ENCODE measurements at regions not wholly inside any gene's neighbourhood (a gene's known extent, or its start where the extent isn't known, plus 50 kb on each side); places are given as distances from the start of the nearest gene placed in this dataset.

DNA sequence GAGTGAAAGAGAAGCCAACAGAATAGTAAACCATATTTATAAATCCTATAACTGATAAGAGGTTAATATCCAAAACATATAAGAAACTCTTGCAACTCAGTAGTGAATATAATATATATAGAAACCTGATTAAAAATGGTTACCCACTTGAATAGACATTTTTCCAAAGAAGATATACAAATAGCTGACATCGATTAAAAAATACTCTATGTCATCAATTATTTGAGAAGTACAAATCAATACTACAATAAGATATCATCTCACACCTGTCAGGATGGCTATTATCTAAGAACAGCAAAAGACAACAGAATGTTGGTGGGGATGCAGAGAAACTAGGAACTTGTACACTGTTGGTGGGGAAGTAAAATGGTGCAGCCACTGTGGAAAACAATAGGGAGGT is 254.4 kb downstream of the PPARGC1A start (continued):
- TF ChIP-seq, protein P1, sequence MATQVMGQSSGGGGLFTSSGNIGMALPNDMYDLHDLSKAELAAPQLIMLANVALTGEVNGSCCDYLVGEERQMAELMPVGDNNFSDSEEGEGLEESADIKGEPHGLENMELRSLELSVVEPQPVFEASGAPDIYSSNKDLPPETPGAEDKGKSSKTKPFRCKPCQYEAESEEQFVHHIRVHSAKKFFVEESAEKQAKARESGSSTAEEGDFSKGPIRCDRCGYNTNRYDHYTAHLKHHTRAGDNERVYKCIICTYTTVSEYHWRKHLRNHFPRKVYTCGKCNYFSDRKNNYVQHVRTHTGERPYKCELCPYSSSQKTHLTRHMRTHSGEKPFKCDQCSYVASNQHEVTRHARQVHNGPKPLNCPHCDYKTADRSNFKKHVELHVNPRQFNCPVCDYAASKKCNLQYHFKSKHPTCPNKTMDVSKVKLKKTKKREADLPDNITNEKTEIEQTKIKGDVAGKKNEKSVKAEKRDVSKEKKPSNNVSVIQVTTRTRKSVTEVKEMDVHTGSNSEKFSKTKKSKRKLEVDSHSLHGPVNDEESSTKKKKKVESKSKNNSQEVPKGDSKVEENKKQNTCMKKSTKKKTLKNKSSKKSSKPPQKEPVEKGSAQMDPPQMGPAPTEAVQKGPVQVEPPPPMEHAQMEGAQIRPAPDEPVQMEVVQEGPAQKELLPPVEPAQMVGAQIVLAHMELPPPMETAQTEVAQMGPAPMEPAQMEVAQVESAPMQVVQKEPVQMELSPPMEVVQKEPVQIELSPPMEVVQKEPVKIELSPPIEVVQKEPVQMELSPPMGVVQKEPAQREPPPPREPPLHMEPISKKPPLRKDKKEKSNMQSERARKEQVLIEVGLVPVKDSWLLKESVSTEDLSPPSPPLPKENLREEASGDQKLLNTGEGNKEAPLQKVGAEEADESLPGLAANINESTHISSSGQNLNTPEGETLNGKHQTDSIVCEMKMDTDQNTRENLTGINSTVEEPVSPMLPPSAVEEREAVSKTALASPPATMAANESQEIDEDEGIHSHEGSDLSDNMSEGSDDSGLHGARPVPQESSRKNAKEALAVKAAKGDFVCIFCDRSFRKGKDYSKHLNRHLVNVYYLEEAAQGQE (IDR thresholded peaks at IDR 0.05): no peak
- no peak for TF ChIP-seq HNF4G (IDR thresholded peaks at IDR 0.05)

DNA sequence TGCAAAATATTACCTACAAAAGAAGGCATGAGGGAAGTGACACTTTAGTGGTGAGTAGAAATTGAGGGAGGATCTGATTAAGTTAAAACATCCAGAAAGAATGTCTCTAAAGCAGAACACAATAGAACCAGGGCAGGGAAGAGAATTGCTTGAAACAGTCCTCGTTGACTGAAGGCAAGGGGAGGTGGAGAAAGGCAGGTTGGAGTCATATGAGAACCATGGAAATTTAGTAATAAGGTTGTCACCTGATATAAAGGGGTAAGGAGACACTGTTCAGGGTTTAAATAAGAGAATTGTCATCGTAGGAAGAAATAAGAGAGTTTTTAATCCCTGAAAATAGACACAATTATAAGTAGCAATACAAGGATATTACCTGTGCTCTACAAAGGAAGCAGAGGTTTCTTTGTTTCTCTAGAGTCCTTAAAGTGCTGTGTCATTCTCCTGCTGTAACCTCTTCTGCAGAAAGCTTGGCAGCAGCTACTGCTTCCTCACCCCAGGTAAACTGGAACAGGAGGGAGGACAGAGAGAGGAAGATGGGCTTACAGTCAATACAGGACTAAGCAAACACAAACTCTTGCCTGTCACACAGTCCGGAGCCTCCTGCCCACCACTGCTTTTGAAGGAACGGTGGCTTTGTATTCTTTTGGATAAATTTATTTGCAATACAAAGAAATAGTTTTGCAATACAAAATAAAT is 258.4 kb downstream of the PPARGC1A start:
- H3K36me3 ChIP-seq (ENCODE audit: control insufficient read depth in 4 of 4, insufficient read depth in 3 of 4, low read depth in 1 of 4, low read length in 3 of 4): no peaks in the 10 kb centered on the region
- no peak overlapping the region for H3K9ac ChIP-seq (ENCODE audit: low read depth in 1 of 2, low read length in 2 of 2)
- no peak for DNase-seq (ENCODE audit: low spot score)
- TF ChIP-seq HNF4A (conservative IDR thresholded peaks at IDR 0.05) (peak in 1 of 2 donors; percentile 23), EGR1 (IDR thresholded peaks at IDR 0.05; ENCODE audit: low read depth in 2 of 2) (no peak), RXRA (IDR thresholded peaks at IDR 0.05) (peak; percentile 71 to 78)
- TF ChIP-seq, protein P2, sequence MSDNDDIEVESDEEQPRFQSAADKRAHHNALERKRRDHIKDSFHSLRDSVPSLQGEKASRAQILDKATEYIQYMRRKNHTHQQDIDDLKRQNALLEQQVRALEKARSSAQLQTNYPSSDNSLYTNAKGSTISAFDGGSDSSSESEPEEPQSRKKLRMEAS (IDR thresholded peaks at IDR 0.05): peak; percentile 15
- TF ChIP-seq, protein P1 (IDR thresholded peaks at IDR 0.05): no peak
- WGBS: 43% methylated on average over 4 of the region's 4 CpGs
- peaks cover 0 to 4% (median 0%) of the 10 kb centered on the region in 4 donors for H3K4me1 ChIP-seq (ENCODE audit: control insufficient read depth in 4 of 4, insufficient read depth in 4 of 4, low read length in 3 of 4)
- H3K27me3 ChIP-seq (ENCODE audit: control insufficient read depth in 4 of 4, insufficient read depth in 4 of 4, low read length in 3 of 4): peaks cover 0 to 4% (median 0%) of the 10 kb centered on the region in 4 donors
- no peak overlapping the region for H3K27ac ChIP-seq (ENCODE audit: low read depth in 1 of 2, low read length in 2 of 2)
- H3K9me3 ChIP-seq (ENCODE audit: control insufficient read depth in 4 of 4, low read length in 3 of 4): no peaks in the 10 kb centered on the region
- H3K4me3 ChIP-seq (ENCODE audit: low read depth in 1 of 3, low read length in 3 of 3): no peak overlapping the region

DNA sequence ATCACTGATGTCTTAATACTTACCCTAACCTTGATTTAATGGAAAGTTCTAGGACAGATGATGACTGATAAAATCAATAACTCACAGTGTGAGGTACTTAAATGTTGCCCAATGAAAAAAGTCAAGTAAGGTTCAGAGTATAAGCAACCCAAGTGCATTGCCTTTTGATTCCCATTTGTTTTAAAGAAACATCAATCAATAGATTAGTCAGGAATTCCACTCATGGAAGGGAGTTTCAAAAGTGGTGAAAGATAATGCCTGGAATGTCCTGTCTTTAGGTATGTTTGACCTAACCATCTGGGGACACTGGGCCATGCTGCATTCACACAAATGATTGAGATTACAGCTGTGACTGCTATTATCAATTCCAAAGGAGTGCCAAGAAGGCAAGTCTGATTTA is 259.7 kb downstream of the PPARGC1A start:
- H3K9ac ChIP-seq (ENCODE audit: low read depth in 1 of 2, low read length in 2 of 2): no peak overlapping the region
- no peak overlapping the region for H3K27ac ChIP-seq (ENCODE audit: low read depth in 1 of 2, low read length in 2 of 2)
- DNase-seq (ENCODE audit: low spot score): no peak
- H3K4me1 ChIP-seq (ENCODE audit: control insufficient read depth in 4 of 4, insufficient read depth in 4 of 4, low read length in 3 of 4): peaks cover 0 to 4% (median 0%) of the 10 kb centered on the region in 4 donors
- H3K9me3 ChIP-seq (ENCODE audit: control insufficient read depth in 4 of 4, low read length in 3 of 4): peaks cover 0 to under 1% (median 0%) of the 10 kb centered on the region in 4 donors
- H3K4me3 ChIP-seq (ENCODE audit: low read depth in 1 of 3, low read length in 3 of 3): no peak overlapping the region
- H3K36me3 ChIP-seq (ENCODE audit: control insufficient read depth in 4 of 4, insufficient read depth in 3 of 4, low read depth in 1 of 4, low read length in 3 of 4): no peaks in the 10 kb centered on the region
- H3K27me3 ChIP-seq (ENCODE audit: control insufficient read depth in 4 of 4, insufficient read depth in 4 of 4, low read length in 3 of 4): peaks cover 0 to 4% (median 0%) of the 10 kb centered on the region in 4 donors
- TF ChIP-seq, protein P3, sequence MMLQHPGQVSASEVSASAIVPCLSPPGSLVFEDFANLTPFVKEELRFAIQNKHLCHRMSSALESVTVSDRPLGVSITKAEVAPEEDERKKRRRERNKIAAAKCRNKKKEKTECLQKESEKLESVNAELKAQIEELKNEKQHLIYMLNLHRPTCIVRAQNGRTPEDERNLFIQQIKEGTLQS (IDR thresholded peaks at IDR 0.05): peak; percentile 78
- TF ChIP-seq RXRA (IDR thresholded peaks at IDR 0.05) (peak; percentile 70 to 94), TAF1 (conservative IDR thresholded peaks at IDR 0.05) (no peak), FOXA1 (IDR thresholded peaks at IDR 0.05) (no peak), HNF4A (conservative IDR thresholded peaks at IDR 0.05) (peak in 1 of 2 donors; percentile 61), JUND (IDR thresholded peaks at IDR 0.05) (peak in 1 of 2 donors; percentile 86), RAD21 (IDR thresholded peaks at IDR 0.05) (peak in 1 of 2 donors; percentile 11), SP1 (IDR thresholded peaks at IDR 0.05) (peak; percentile 53), FOXA2 (IDR thresholded peaks at IDR 0.05) (no peak), NR2F2 (IDR thresholded peaks at IDR 0.05) (no peak)
- TF ChIP-seq, protein P1 (IDR thresholded peaks at IDR 0.05): no peak
- TF ChIP-seq, protein P4, sequence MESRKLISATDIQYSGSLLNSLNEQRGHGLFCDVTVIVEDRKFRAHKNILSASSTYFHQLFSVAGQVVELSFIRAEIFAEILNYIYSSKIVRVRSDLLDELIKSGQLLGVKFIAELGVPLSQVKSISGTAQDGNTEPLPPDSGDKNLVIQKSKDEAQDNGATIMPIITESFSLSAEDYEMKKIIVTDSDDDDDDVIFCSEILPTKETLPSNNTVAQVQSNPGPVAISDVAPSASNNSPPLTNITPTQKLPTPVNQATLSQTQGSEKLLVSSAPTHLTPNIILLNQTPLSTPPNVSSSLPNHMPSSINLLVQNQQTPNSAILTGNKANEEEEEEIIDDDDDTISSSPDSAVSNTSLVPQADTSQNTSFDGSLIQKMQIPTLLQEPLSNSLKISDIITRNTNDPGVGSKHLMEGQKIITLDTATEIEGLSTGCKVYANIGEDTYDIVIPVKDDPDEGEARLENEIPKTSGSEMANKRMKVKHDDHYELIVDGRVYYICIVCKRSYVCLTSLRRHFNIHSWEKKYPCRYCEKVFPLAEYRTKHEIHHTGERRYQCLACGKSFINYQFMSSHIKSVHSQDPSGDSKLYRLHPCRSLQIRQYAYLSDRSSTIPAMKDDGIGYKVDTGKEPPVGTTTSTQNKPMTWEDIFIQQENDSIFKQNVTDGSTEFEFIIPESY (IDR thresholded peaks at IDR 0.05): no peak
- TF ChIP-seq, protein P2 (IDR thresholded peaks at IDR 0.05): no peak
